ENCODE measurements at regions not wholly inside any gene's neighbourhood (a gene's known extent, or its start where the extent isn't known, plus 50 kb on each side); places are given as distances from the start of the nearest gene placed in this dataset.

- Histone ChIP-seq H3K9me2 (ENCODE audit: insufficient read depth, low read length) (no peaks in the 10 kb centered on the region), H3K36me3 (ENCODE audit: insufficient read depth, low read length) (no peaks in the 10 kb centered on the region), H3K4me3 (ENCODE audit: low read length) (no peak overlapping the region), H3F3A (ENCODE audit: insufficient read depth, low read length, poor library complexity, severe bottlenecking) (no peaks in the 10 kb centered on the region), H4K20me1 (ENCODE audit: insufficient read depth) (no peaks in the 10 kb centered on the region), H2AFZ (ENCODE audit: low read depth, low read length) (no peak overlapping the region), H3K9ac (ENCODE audit: low read length) (no peak overlapping the region), H3K27me3 (ENCODE audit: insufficient read depth, low read depth, low read length) (no peaks in the 10 kb centered on the region), H3K79me2 (replicated peaks; ENCODE audit: insufficient read depth, low read length) (no peaks in the 10 kb centered on the region), H3K4me2 (ENCODE audit: low read length) (no peak overlapping the region), H3K27ac (ENCODE audit: low read length) (no peak overlapping the region), H3K9me3 (ENCODE audit: low read length) (no peaks in the 10 kb centered on the region)
- TF ChIP-seq POLR2AphosphoS5 (IDR thresholded peaks at IDR 0.05) = peak; percentile 84
- TF ChIP-seq REST (IDR thresholded peaks at IDR 0.05; ENCODE audit: borderline replicate concordance) = peak; percentile 74
- no peak for TF ChIP-seq RAD21 (conservative IDR thresholded peaks at IDR 0.05)
These were observed 260.1 kb upstream of the ARID1B start for GRCh38 chr6:156517088-156517487.

- no peak overlapping the region for H3K27ac ChIP-seq (ENCODE audit: low read length)
- H3K9me2 ChIP-seq (ENCODE audit: insufficient read depth, low read length) = no peaks in the 10 kb centered on the region
- H3K4me2 ChIP-seq (ENCODE audit: low read length) = no peak overlapping the region
- H3K27me3 ChIP-seq (ENCODE audit: insufficient read depth, low read depth, low read length) = no peaks in the 10 kb centered on the region
- H2AFZ ChIP-seq (ENCODE audit: low read depth, low read length) = no peak overlapping the region
- TF ChIP-seq EP300 (conservative IDR thresholded peaks at IDR 0.05; ENCODE audit: poor library complexity, severe bottlenecking) = no peak
- TF ChIP-seq EZH2 (IDR thresholded peaks at IDR 0.05; ENCODE audit: borderline replicate concordance, insufficient read depth, low read length, poor library complexity, severe bottlenecking) = no peak
- TF ChIP-seq MXI1 (conservative IDR thresholded peaks at IDR 0.05; ENCODE audit: poor library complexity, severe bottlenecking) = no peak
- no peak for TF ChIP-seq CTCF (IDR thresholded peaks at IDR 0.05; ENCODE audit: poor library complexity, severe bottlenecking)
- no peak for TF ChIP-seq SMC3 (conservative IDR thresholded peaks at IDR 0.05; ENCODE audit: poor library complexity)
- no peak for TF ChIP-seq REST (IDR thresholded peaks at IDR 0.05; ENCODE audit: borderline replicate concordance)
- TF ChIP-seq RAD21 (conservative IDR thresholded peaks at IDR 0.05) = no peak
- no peak for TF ChIP-seq POLR2AphosphoS5 (IDR thresholded peaks at IDR 0.05)
- TF ChIP-seq TAF1 (IDR thresholded peaks at IDR 0.05; ENCODE audit: low read depth) = no peak
- H4K20me1 ChIP-seq (ENCODE audit: insufficient read depth) = no peaks in the 10 kb centered on the region
- H3K9ac ChIP-seq (ENCODE audit: low read length) = no peak overlapping the region
- no peaks in the 10 kb centered on the region for H3K36me3 ChIP-seq (ENCODE audit: insufficient read depth, low read length)
- no peak overlapping the region for H3K4me3 ChIP-seq (ENCODE audit: low read length)
- no peaks in the 10 kb centered on the region for H3F3A ChIP-seq (ENCODE audit: insufficient read depth, low read length, poor library complexity, severe bottlenecking)
- no peaks in the 10 kb centered on the region for H3K9me3 ChIP-seq (ENCODE audit: low read length)
- no peaks in the 10 kb centered on the region for H3K79me2 ChIP-seq (replicated peaks; ENCODE audit: insufficient read depth, low read length)
These were observed 261.9 kb upstream of the ARID1B start for GRCh38 chr6:156515242-156515641.

Data from neural cell (in vitro differentiated cells).